HCT116 (cell line): ENCODE measurements at regions not wholly inside any gene's neighbourhood (a gene's known extent, or its start where the extent isn't known, plus 50 kb on each side); places are given as distances from the start of the nearest gene placed in this dataset.

Experiments used
- ATAC-seq: fragments of 200-7000 bp; cut with Tn5 transposase; 2 replicates; pipeline ENCODE4 v1.9.1; 2020; ENCODE audit warnings: mild to moderate bottlenecking, moderate library complexity
- BruUV-seq: library from RNA; stranded (reverse); fragments of 400-500 nt; replicated peaks from 2 replicates; lab custom pipeline; 2021; lab: Mats Ljungman, UMichigan
- CTCF ChIA-PET: fragments of 300-600 bp; sonication (Branson Sonifier 250); formaldehyde crosslinking; loops from one replicate; lab custom pipeline; 2021; ENCODE audit warnings: antibody characterized with exemption; lab: Charles Lee
- POLR2A ChIA-PET: fragments of 300-600, 350-600 bp; sonication (Branson Sonifier 250); formaldehyde crosslinking; loops from one replicate; lab custom pipeline; 2021; ENCODE audit warnings: antibody characterized with exemption; lab: Charles Lee
- RAD21 ChIA-PET, 2 experiments: fragments of 300-600 bp; sonication (Branson Sonifier 250); formaldehyde crosslinking; loops; one replicate each; lab custom pipeline; 2023; ENCODE audit warnings: low total read pairs in 2 of 2; ENCODE audit not compliant: uncharacterized antibody in 2 of 2, unreplicated experiment in 2 of 2, low non-redundant PET in 1 of 2; lab: Charles Lee
- DNase-seq: peaks from one replicate; pipeline ENCODE4 v3.0.0-alpha.2; 2010; ENCODE audit warnings: low read depth, low spot score
- H2AFZ ChIP-seq: fragments of 200-600 bp; shearing (Covaris generic), sonication (generic); 2 replicates; pipeline ENCODE4 v1.6.1; 2017; ENCODE audit warnings: low read depth, mixed run types, mixed read lengths, antibody characterized with exemption, low read length; ENCODE audit not compliant: poor library complexity, severe bottlenecking
- H3K27ac ChIP-seq: 2 replicates; pipeline ENCODE4 v1.5.1; 2012; ENCODE audit warnings: low read depth, low read length
- H3K27me3 ChIP-seq: fragments of 200-600 bp; sonication (generic); 2 replicates; pipeline ENCODE4 v1.6.1; 2016; ENCODE audit warnings: mixed run types, low read length, mixed read lengths; ENCODE audit not compliant: insufficient read depth
- H3K36me3 ChIP-seq, 2 experiments: fragments of 200-500 bp in 1 of 2; fragments of 200-600 bp in 1 of 2; sonication (Bioruptor generic) in 1 of 2; sonication (generic) in 1 of 2; 2 replicates each; pipeline versions ENCODE4 v1.5.1 to v1.6.1; 2014 to 2016; ENCODE audit warnings: low read length in 2 of 2, inconsistent platforms in 1 of 2, mixed read lengths in 1 of 2, mixed run types in 1 of 2; ENCODE audit not compliant: insufficient read depth in 2 of 2, control insufficient read depth in 1 of 2
- H3K4me1 ChIP-seq, 2 experiments: fragments of 200-600 bp in 1 of 2; sonication (generic) in 1 of 2; 2 replicates each; pipeline versions ENCODE4 v1.5.1 to v1.6.1; 2012 to 2017; ENCODE audit warnings: low read length in 2 of 2, inconsistent platforms in 1 of 2, mild to moderate bottlenecking in 1 of 2, mixed read lengths in 1 of 2, mixed run types in 1 of 2, moderate library complexity in 1 of 2; ENCODE audit not compliant: insufficient read depth in 2 of 2, control insufficient read depth in 1 of 2
- H3K4me2 ChIP-seq: fragments of 200-600 bp; sonication (generic); 2 replicates; pipeline ENCODE4 v1.6.1; 2017; ENCODE audit warnings: mixed run types, low read length, mixed read lengths
- H3K4me3 ChIP-seq, 2 experiments: fragments of 200-600 bp in 1 of 2; sonication (generic) in 1 of 2; replicated peaks in 1 of 2; 2 replicates each; pipeline ENCODE4 v1.5.1; 2011 to 2016; ENCODE audit warnings: low read length in 2 of 2, control low read depth in 1 of 2, low read depth in 1 of 2, mild to moderate bottlenecking in 1 of 2, mixed read lengths in 1 of 2, mixed run types in 1 of 2
- H3K79me2 ChIP-seq: fragments of 200-600 bp; sonication (generic); 2 replicates; pipeline ENCODE4 v1.6.1; 2017; ENCODE audit warnings: mild to moderate bottlenecking, mixed run types, low read length, moderate library complexity, mixed read lengths; ENCODE audit not compliant: insufficient read depth
- H3K9ac ChIP-seq: fragments of 200-600 bp; sonication (generic); 2 replicates; pipeline ENCODE4 v1.6.1; 2016; ENCODE audit warnings: low read length, mixed read lengths
- H3K9me2 ChIP-seq: fragments of 200-600 bp; sonication (generic), shearing (Covaris generic); 2 replicates; pipeline ENCODE4 v1.6.1; 2017; ENCODE audit warnings: mixed run types, mild to moderate bottlenecking, moderate library complexity; ENCODE audit not compliant: insufficient read depth
- H3K9me3 ChIP-seq, 2 experiments: fragments of 200-500 bp in 1 of 2; fragments of 200-600 bp in 1 of 2; sonication (Bioruptor generic) in 1 of 2; sonication (generic) in 1 of 2; 2 replicates each; pipeline ENCODE4 v1.6.1; 2014 to 2017; ENCODE audit warnings: low read length in 2 of 2, mixed read lengths in 2 of 2, inconsistent platforms in 1 of 2, low read depth in 1 of 2, mild to moderate bottlenecking in 1 of 2, mixed run types in 1 of 2, moderate library complexity in 1 of 2; ENCODE audit not compliant: control insufficient read depth in 1 of 2, insufficient read depth in 1 of 2
- H4K20me1 ChIP-seq: fragments of 200-600 bp; sonication (generic), shearing (Covaris generic); 2 replicates; pipeline ENCODE4 v1.6.1; 2017; ENCODE audit warnings: mixed run types, mild to moderate bottlenecking, moderate library complexity; ENCODE audit not compliant: insufficient read depth
- CBX3 ChIP-seq: IDR thresholded peaks from 2 replicates; pipeline ENCODE4 v1.6.1; 2012; ENCODE audit warnings: low read depth
- CEBPB ChIP-seq: IDR thresholded peaks from 2 replicates; pipeline ENCODE4 v1.6.1; 2012; ENCODE audit warnings: low read depth
- EGR1 ChIP-seq: IDR thresholded peaks from 2 replicates; pipeline ENCODE4 v1.6.1; 2012; ENCODE audit warnings: low read depth
- ELF1 ChIP-seq: IDR thresholded peaks from 2 replicates; pipeline ENCODE4 v1.6.1; 2012; ENCODE audit warnings: low read depth, borderline replicate concordance
- EZH2 ChIP-seq: fragments of 200-600 bp; sonication (generic); IDR thresholded peaks from 2 replicates; pipeline ENCODE4 v1.6.1; 2017; ENCODE audit warnings: antibody characterized with exemption, mixed run types
- EZH2phosphoT487 ChIP-seq: fragments of 200-600 bp; IDR thresholded peaks from 2 replicates; pipeline ENCODE4 v1.6.1; 2018; ENCODE audit warnings: antibody characterized with exemption, borderline replicate concordance
- FOSL1 ChIP-seq: IDR thresholded peaks from 2 replicates; pipeline ENCODE4 v1.6.1; 2012; ENCODE audit warnings: low read depth
- POLR2A ChIP-seq: IDR thresholded peaks from 2 replicates; pipeline ENCODE4 v1.7.0; 2011; ENCODE audit warnings: borderline replicate concordance; ENCODE audit not compliant: insufficient read depth, insufficient read length; ENCODE audit errors: extremely low read depth
- POLR2AphosphoS5 ChIP-seq: IDR thresholded peaks from 2 replicates; pipeline ENCODE4 v1.6.1; 2011; ENCODE audit warnings: mild to moderate bottlenecking, low read depth, low read length, moderate library complexity
- SIN3A ChIP-seq: IDR thresholded peaks from 2 replicates; pipeline ENCODE4 v1.6.1; 2012; ENCODE audit warnings: low read depth
- SP1 ChIP-seq: IDR thresholded peaks from 2 replicates; pipeline ENCODE4 v1.6.1; 2012; ENCODE audit warnings: low read depth
- SRF ChIP-seq: IDR thresholded peaks from 2 replicates; pipeline ENCODE4 v1.6.1; 2012; ENCODE audit warnings: low read depth
- TCF7L2 ChIP-seq: IDR thresholded peaks from 2 replicates; pipeline ENCODE4 v1.7.0; 2011; ENCODE audit warnings: borderline replicate concordance, inconsistent platforms; ENCODE audit not compliant: insufficient read depth, insufficient read length; ENCODE audit errors: extremely low read depth
- YY1 ChIP-seq: IDR thresholded peaks from 2 replicates; pipeline ENCODE4 v1.6.1; 2011; ENCODE audit warnings: low read length, low read depth, moderate library complexity, mild to moderate bottlenecking; ENCODE audit not compliant: insufficient replicate concordance; ENCODE audit errors: extremely low read depth
- ZBTB33 ChIP-seq: IDR thresholded peaks from 2 replicates; pipeline ENCODE4 v1.6.1; 2011; ENCODE audit warnings: mild to moderate bottlenecking, low read length, moderate library complexity; ENCODE audit not compliant: insufficient replicate concordance; ENCODE audit errors: extremely low read depth
- ZFX ChIP-seq: fragments of 450-650 bp; IDR thresholded peaks from 2 replicates; pipeline ENCODE4 v1.6.1; 2017
- ZNF274 ChIP-seq: fragments of 200-500 bp; sonication (Bioruptor generic); IDR thresholded peaks from 2 replicates; pipeline ENCODE4 v1.6.1; 2014; ENCODE audit warnings: mild to moderate bottlenecking, low read depth, low read length, inconsistent platforms
- intact Hi-C: fragments of 100-400 bp; cut with micrococcal nuclease; formaldehyde crosslinking; loops from 2 replicates; pipeline ENCODE4 v1.10.0; 2022
- TF ChIP-seq, protein P1 (sequence below), 3 experiments: fragments of 200-600 bp in 1 of 3; sonication (generic) in 1 of 3; IDR thresholded peaks in 2 of 3; conservative IDR thresholded peaks in 1 of 3; 2 replicates each; pipeline ENCODE4 v1.5.1; 2012 to 2017; ENCODE audit warnings: low read depth in 2 of 3, low read length in 2 of 3, antibody characterized with exemption in 1 of 3, borderline replicate concordance in 1 of 3, control low read depth in 1 of 3, mild to moderate bottlenecking in 1 of 3, mixed read lengths in 1 of 3, mixed run types in 1 of 3, moderate library complexity in 1 of 3; ENCODE audit not compliant: insufficient read depth in 1 of 3
- TF ChIP-seq, protein P2 (sequence below): IDR thresholded peaks from 2 replicates; pipeline ENCODE4 v1.6.1; 2012; ENCODE audit warnings: low read depth
- TF ChIP-seq, protein P3 (sequence below): IDR thresholded peaks from 2 replicates; pipeline ENCODE4 v1.6.1; 2012

DNA sequence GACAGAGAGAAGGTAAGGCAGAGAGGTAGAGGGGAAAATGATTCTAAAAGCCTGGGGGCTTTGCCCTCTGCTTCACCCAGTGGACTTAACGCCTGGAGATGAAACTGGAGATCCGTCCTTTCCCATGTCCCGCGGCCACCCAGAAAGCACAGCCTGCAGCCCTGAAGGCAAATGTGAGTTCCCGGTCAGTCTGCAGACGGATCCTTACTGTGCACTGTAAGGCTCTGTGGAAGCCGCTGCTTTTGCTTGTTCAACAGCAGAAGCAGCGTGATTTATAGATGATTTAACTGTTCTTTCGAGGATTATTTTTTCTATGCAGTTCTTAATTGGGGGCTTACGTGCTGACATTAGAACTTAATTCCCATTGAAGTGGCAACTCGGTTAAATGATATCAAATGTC is 290.4 kb downstream of the FOXL1 start:
- POLR2A ChIA-PET = no interaction called here
- H3K79me2 ChIP-seq = no peaks in the 10 kb centered on the region
- no peak overlapping the region for H3K27ac ChIP-seq
- intact Hi-C loops = no loop called here
- RAD21 ChIA-PET = no interaction called here
- H3K27me3 ChIP-seq = peaks cover 35% of the 10 kb centered on the region; the same call in 1 of the 2 replicates
- ATAC-seq (no peak), DNase-seq (no peak)
- CTCF ChIA-PET = no interaction called here
- H3K4me1 ChIP-seq = no peaks in the 10 kb centered on the region
- H3K9me3 ChIP-seq = no peaks in the 10 kb centered on the region
- H2AFZ ChIP-seq = no peak overlapping the region
- BruUV-seq = no TSS peak
- no peak for TF ChIP-seq ZNF274
- TF ChIP-seq FOSL1 = no peak
- no peak for TF ChIP-seq EGR1
- TF ChIP-seq, protein P1, sequence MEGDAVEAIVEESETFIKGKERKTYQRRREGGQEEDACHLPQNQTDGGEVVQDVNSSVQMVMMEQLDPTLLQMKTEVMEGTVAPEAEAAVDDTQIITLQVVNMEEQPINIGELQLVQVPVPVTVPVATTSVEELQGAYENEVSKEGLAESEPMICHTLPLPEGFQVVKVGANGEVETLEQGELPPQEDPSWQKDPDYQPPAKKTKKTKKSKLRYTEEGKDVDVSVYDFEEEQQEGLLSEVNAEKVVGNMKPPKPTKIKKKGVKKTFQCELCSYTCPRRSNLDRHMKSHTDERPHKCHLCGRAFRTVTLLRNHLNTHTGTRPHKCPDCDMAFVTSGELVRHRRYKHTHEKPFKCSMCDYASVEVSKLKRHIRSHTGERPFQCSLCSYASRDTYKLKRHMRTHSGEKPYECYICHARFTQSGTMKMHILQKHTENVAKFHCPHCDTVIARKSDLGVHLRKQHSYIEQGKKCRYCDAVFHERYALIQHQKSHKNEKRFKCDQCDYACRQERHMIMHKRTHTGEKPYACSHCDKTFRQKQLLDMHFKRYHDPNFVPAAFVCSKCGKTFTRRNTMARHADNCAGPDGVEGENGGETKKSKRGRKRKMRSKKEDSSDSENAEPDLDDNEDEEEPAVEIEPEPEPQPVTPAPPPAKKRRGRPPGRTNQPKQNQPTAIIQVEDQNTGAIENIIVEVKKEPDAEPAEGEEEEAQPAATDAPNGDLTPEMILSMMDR (IDR thresholded peaks at IDR 0.05 in 2 of 3, conservative IDR thresholded peaks at IDR 0.05 in 1 of 3; ENCODE audit: borderline replicate concordance in 1 of 3, insufficient read depth in 1 of 3, low read depth in 2 of 3, low read length in 2 of 3) = no peak
- TF ChIP-seq SIN3A = no peak
- no peak for TF ChIP-seq POLR2AphosphoS5
- no peak for TF ChIP-seq EZH2phosphoT487
- TF ChIP-seq YY1 = no peak
- no peak for TF ChIP-seq CBX3
- no peak for TF ChIP-seq EZH2
- TF ChIP-seq, protein P2, sequence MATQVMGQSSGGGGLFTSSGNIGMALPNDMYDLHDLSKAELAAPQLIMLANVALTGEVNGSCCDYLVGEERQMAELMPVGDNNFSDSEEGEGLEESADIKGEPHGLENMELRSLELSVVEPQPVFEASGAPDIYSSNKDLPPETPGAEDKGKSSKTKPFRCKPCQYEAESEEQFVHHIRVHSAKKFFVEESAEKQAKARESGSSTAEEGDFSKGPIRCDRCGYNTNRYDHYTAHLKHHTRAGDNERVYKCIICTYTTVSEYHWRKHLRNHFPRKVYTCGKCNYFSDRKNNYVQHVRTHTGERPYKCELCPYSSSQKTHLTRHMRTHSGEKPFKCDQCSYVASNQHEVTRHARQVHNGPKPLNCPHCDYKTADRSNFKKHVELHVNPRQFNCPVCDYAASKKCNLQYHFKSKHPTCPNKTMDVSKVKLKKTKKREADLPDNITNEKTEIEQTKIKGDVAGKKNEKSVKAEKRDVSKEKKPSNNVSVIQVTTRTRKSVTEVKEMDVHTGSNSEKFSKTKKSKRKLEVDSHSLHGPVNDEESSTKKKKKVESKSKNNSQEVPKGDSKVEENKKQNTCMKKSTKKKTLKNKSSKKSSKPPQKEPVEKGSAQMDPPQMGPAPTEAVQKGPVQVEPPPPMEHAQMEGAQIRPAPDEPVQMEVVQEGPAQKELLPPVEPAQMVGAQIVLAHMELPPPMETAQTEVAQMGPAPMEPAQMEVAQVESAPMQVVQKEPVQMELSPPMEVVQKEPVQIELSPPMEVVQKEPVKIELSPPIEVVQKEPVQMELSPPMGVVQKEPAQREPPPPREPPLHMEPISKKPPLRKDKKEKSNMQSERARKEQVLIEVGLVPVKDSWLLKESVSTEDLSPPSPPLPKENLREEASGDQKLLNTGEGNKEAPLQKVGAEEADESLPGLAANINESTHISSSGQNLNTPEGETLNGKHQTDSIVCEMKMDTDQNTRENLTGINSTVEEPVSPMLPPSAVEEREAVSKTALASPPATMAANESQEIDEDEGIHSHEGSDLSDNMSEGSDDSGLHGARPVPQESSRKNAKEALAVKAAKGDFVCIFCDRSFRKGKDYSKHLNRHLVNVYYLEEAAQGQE = no peak
- TF ChIP-seq POLR2A = no peak
- no peak for TF ChIP-seq ZBTB33
- TF ChIP-seq SP1 = no peak
- no peak for TF ChIP-seq SRF
- TF ChIP-seq TCF7L2 = no peak
- TF ChIP-seq ZFX = no peak
- no peak for TF ChIP-seq CEBPB
- TF ChIP-seq, protein P3, sequence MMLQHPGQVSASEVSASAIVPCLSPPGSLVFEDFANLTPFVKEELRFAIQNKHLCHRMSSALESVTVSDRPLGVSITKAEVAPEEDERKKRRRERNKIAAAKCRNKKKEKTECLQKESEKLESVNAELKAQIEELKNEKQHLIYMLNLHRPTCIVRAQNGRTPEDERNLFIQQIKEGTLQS = no peak
- TF ChIP-seq ELF1 = no peak
- H3K36me3 ChIP-seq = no peaks in the 10 kb centered on the region
- H3K4me3 ChIP-seq = no peak overlapping the region
- no peak overlapping the region for H3K9ac ChIP-seq
- H4K20me1 ChIP-seq = no peaks in the 10 kb centered on the region
- H3K9me2 ChIP-seq = no peaks in the 10 kb centered on the region
- no peak overlapping the region for H3K4me2 ChIP-seq
